RWPE2 (cell line): ENCODE measurements at regions not wholly inside any gene's neighbourhood (a gene's known extent, or its start where the extent isn't known, plus 50 kb on each side); places are given as distances from the start of the nearest gene placed in this dataset.
A peak's percentile ranks its signal among the peaks of the same experiment; 100 is the strongest.

Source experiments
- ATAC-seq: fragments of 200-7000 bp; cut with Tn5 transposase; 3 replicates; pipeline ENCODE4 v1.9.1; 2021; ENCODE audit warnings: low read depth
- DNase-seq: peaks from one replicate; pipeline ENCODE4 v3.0.0-alpha.2; 2020; ENCODE audit warnings: low spot score
- H3K27ac ChIP-seq: fragments of 450-650 bp; 2 replicates; pipeline ENCODE4 v1.5.1; 2017; ENCODE audit warnings: mild to moderate bottlenecking; ENCODE audit not compliant: poor library complexity, severe bottlenecking
- H3K27me3 ChIP-seq: fragments of 250-450 bp; sonication (Bioruptor Pico); 2 replicates; pipeline ENCODE4 v1.5.1; 2021; ENCODE audit warnings: mild to moderate bottlenecking, moderate library complexity; ENCODE audit not compliant: insufficient read depth, poor library complexity, severe bottlenecking
- H3K36me3 ChIP-seq: fragments of 250-450 bp; sonication (Bioruptor Pico); 2 replicates; pipeline ENCODE4 v1.5.1; 2020; ENCODE audit warnings: low read depth, mild to moderate bottlenecking, moderate library complexity
- H3K4me1 ChIP-seq: fragments of 250-450 bp; sonication (Bioruptor Pico); 2 replicates; pipeline ENCODE4 v1.5.1; 2021; ENCODE audit warnings: mild to moderate bottlenecking, moderate library complexity; ENCODE audit not compliant: insufficient read depth, poor library complexity, severe bottlenecking
- H3K4me3 ChIP-seq: fragments of 250-450 bp; sonication (Bioruptor Pico); 2 replicates; pipeline ENCODE4 v1.5.1; 2021; ENCODE audit warnings: mild to moderate bottlenecking, moderate library complexity; ENCODE audit not compliant: severe bottlenecking
- H3K9me3 ChIP-seq: fragments of 250-450 bp; sonication (Bioruptor Pico); 2 replicates; pipeline ENCODE4 v1.5.1; 2021; ENCODE audit warnings: mild to moderate bottlenecking, moderate library complexity; ENCODE audit not compliant: severe bottlenecking
- TF ChIP-seq, protein P1 (sequence below): fragments of 450-650 bp; IDR thresholded peaks from one replicate; pipeline ENCODE4 v1.5.1; 2017; ENCODE audit warnings: mild to moderate bottlenecking, moderate library complexity; ENCODE audit not compliant: poor library complexity, severe bottlenecking

DNA sequence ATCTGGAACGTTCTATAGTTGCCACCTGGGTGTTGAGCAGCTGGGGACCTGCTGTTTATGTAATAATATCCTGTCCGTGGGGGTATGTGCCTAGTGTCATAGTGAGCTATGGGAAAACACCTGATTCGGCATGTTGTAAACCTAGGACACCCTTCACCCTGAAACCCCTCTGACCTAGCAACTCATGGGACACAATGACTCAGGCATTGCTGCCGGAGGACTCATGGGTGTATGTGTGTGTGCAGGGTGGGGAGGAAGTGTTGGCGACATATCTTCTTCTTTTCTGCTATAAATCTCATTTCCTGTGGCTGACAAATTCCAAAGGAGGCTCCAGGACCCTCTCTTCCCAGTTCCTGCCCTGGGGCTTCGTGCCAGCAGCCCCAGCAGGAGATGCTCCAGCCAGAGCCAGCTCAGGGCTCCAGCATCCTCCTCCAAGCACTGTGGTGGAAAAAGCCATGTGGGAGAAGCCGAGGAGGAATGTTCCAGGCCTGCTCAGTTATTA, 77.0 kb upstream of the PODXL start:
- H3K9me3 ChIP-seq: no peaks in the 10 kb centered on the region
- TF ChIP-seq, protein P1, sequence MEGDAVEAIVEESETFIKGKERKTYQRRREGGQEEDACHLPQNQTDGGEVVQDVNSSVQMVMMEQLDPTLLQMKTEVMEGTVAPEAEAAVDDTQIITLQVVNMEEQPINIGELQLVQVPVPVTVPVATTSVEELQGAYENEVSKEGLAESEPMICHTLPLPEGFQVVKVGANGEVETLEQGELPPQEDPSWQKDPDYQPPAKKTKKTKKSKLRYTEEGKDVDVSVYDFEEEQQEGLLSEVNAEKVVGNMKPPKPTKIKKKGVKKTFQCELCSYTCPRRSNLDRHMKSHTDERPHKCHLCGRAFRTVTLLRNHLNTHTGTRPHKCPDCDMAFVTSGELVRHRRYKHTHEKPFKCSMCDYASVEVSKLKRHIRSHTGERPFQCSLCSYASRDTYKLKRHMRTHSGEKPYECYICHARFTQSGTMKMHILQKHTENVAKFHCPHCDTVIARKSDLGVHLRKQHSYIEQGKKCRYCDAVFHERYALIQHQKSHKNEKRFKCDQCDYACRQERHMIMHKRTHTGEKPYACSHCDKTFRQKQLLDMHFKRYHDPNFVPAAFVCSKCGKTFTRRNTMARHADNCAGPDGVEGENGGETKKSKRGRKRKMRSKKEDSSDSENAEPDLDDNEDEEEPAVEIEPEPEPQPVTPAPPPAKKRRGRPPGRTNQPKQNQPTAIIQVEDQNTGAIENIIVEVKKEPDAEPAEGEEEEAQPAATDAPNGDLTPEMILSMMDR: no peak
- ATAC-seq (peak; percentile 52), DNase-seq (no peak)
- H3K4me1 ChIP-seq: peaks cover 26% of the 10 kb centered on the region
- no peak overlapping the region for H3K4me3 ChIP-seq
- peak overlapping the region; percentile 70 for H3K27ac ChIP-seq
- no peaks in the 10 kb centered on the region for H3K27me3 ChIP-seq
- H3K36me3 ChIP-seq: no peaks in the 10 kb centered on the region

DNA sequence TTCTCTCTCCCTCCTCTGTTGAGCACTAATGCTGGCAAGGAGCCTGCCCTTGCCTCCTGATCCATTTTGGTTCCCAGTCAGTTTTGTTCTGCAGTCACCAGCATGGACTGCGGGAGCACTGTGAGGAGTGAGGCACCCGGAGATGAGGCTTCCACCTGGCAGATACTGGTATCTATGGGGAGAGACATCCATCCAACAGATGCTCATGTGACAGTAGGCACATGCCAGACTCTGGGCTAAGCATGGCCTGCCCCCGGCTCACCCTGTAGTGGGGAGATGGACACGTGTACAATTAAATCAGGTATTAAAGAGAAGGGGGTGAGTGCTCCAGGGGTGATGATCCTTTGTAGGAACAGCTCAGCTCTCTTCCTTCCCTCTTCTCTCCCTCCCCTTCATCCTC, 74.0 kb upstream of the PODXL start:
- TF ChIP-seq, protein P1: no peak
- no peak overlapping the region for H3K4me3 ChIP-seq
- no peaks in the 10 kb centered on the region for H3K9me3 ChIP-seq
- ATAC-seq (no peak), DNase-seq (no peak)
- peak overlapping the region; percentile 37 for H3K27ac ChIP-seq
- H3K4me1 ChIP-seq: peaks cover 36% of the 10 kb centered on the region
- H3K27me3 ChIP-seq: no peaks in the 10 kb centered on the region
- H3K36me3 ChIP-seq: no peaks in the 10 kb centered on the region

DNA sequence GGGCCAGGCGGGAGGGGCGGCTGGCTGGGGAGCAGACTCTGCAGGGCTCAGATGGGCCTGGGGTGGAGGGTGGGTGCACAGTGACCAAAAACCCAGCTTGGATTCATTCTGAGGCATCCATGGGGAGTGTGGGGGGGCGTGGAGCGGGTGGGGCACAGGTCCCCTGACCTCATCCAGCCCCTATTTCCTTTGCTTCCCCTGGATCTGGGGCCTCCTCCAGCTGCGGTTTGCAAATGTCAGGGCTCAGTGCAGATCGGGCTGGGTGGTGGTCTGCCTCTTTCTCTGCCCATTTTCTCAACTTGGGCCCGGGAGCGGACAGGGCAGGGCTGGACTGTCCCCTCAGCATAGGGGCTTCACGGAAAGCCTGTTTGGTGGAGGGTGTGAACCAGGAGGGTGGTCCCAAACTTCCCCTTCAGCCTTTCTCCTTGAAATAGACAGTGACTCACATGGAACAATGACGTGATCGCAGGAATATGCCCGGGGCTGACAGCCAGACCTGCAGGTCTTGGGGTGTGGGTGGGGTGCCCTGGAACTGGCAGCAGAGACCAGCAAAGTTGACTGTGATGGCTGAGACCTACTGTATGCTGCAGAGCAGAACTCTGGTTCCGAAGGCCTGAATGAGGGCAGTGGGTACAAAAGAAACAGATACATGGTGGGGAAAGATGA, 72.9 kb upstream of the PODXL start:
- H3K27me3 ChIP-seq: no peaks in the 10 kb centered on the region
- peak; percentile 74 for ATAC-seq
- H3K4me1 ChIP-seq: peaks cover 37% of the 10 kb centered on the region
- TF ChIP-seq, protein P1: no peak
- no peaks in the 10 kb centered on the region for H3K36me3 ChIP-seq
- H3K9me3 ChIP-seq: no peaks in the 10 kb centered on the region
- H3K4me3 ChIP-seq: no peak overlapping the region
- no peak for DNase-seq
- H3K27ac ChIP-seq: peak overlapping the region; percentile 37

DNA sequence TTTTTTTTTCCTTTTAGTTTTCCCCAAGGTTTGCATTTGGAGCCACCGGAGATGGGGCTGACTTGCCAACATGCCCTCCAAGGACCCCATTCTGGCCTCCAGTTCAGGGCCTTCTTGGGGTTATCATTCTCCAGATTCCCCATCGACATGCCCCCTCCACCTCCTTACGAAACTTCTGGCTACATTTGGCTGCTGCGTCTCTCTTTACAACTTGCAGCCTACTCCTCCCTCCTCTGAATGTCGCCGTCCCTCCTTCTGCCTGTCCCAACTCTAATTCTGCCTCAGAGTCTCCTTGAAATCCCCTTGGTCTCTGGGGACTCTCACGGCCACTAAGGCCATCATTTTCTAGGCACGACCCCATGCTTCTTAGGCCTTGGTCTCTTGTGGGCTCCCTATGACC, 72.2 kb upstream of the PODXL start:
- DNase-seq (no peak), ATAC-seq (no peak)
- Histone ChIP-seq H3K36me3 (no peaks in the 10 kb centered on the region), H3K4me1 (peaks cover 31% of the 10 kb centered on the region), H3K4me3 (no peak overlapping the region), H3K27me3 (no peaks in the 10 kb centered on the region), H3K9me3 (no peaks in the 10 kb centered on the region), H3K27ac (peak overlapping the region; percentile 37)
- TF ChIP-seq, protein P1: no peak

DNA sequence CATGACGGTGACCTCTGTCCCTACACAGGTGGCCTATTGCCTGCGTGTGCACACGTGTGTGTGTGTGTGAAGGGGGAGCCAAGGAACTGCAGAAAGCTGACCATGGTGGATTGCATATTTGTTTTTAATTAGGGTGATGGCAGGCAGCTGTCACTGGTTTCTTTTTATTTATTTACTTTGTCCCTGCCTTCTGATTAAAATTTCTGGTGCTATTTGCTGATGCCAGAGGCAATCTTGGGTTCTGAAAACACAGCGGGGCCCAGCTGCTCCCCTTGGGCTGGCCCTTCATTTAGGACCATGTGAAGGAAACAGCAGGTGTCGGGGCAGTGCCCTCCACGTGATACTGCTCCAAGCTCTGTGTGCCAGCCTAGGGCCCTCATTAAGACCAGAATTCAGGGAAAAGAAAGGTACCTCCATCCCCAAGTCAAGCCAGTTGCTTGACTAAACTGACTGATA, 71.3 kb upstream of the PODXL start:
- Histone ChIP-seq H3K27ac (peak overlapping the region; percentile 37), H3K4me3 (no peak overlapping the region), H3K36me3 (no peaks in the 10 kb centered on the region), H3K9me3 (no peaks in the 10 kb centered on the region), H3K4me1 (peaks cover 25% of the 10 kb centered on the region), H3K27me3 (no peaks in the 10 kb centered on the region)
- TF ChIP-seq, protein P1: no peak
- DNase-seq (no peak), ATAC-seq (no peak)
